Islet precursor cell (in vitro differentiated cells): ENCODE measurements at regions not wholly inside any gene's neighbourhood (a gene's known extent, or its start where the extent isn't known, plus 50 kb on each side); places are given as distances from the start of the nearest gene placed in this dataset.

ENCODE experiments used
- DNase-seq: peaks from one replicate; pipeline ENCODE4 v3.0.0-alpha.2; 2018

- DNase-seq, result no peak
Measured at GRCh38 chrX:39848900-39849299, 248.9 kb downstream of the BCOR start.

GRCh38 chrX:39850209-39850608 is 247.5 kb downstream of the BCOR start:
- no peak for DNase-seq

- DNase-seq, result no peak
Measured at GRCh38 chrX:39850630-39851152, 247.1 kb downstream of the BCOR start.

GRCh38 chrX:39851745-39852455 is 245.9 kb downstream of the BCOR start:
- DNase-seq, result no peak

- DNase-seq, result no peak
Measured at GRCh38 chrX:39852491-39852890, 245.3 kb downstream of the BCOR start.

GRCh38 chrX:39853417-39854030 is 244.2 kb downstream of the BCOR start:
- DNase-seq, result no peak

GRCh38 chrX:39854772-39855747 is 242.7 kb downstream of the BCOR start:
- no peak for DNase-seq

GRCh38 chrX:39855748-39856129 is 242.0 kb downstream of the BCOR start:
- peak; percentile 86 for DNase-seq

- DNase-seq, result no peak
Measured at GRCh38 chrX:39856472-39857121, 241.2 kb downstream of the BCOR start.

- no peak for DNase-seq
Measured at GRCh38 chrX:39857780-39858179, 240.0 kb downstream of the BCOR start.

GRCh38 chrX:39859991-39860861 is 237.5 kb downstream of the BCOR start:
- peak; percentile 94 for DNase-seq

- DNase-seq, result no peak
Measured at GRCh38 chrX:39862963-39863362, 234.8 kb downstream of the BCOR start.

- no peak for DNase-seq
Measured at GRCh38 chrX:39866229-39866628, 231.5 kb downstream of the BCOR start.

- no peak for DNase-seq
Measured at GRCh38 chrX:39869846-39870601, 227.7 kb downstream of the BCOR start.

GRCh38 chrX:39871648-39872047 is 226.1 kb downstream of the BCOR start:
- DNase-seq, result no peak

- DNase-seq, result no peak
Measured at GRCh38 chrX:39873117-39873516, 224.6 kb downstream of the BCOR start.

GRCh38 chrX:39874202-39874816 is 223.4 kb downstream of the BCOR start:
- DNase-seq, result peak; percentile 78

GRCh38 chrX:39875834-39876628 is 221.7 kb downstream of the BCOR start:
- no peak for DNase-seq

GRCh38 chrX:39877905-39878304 is 219.9 kb downstream of the BCOR start:
- DNase-seq, result peak; percentile 51

- DNase-seq, result no peak
Measured at GRCh38 chrX:39883666-39884065, 214.1 kb downstream of the BCOR start.
